MCF 10A (cell line): ENCODE measurements at regions not wholly inside any gene's neighbourhood (a gene's known extent, or its start where the extent isn't known, plus 50 kb on each side); places are given as distances from the start of the nearest gene placed in this dataset.

ENCODE experiments used
- BruUV-seq: library from RNA; stranded (reverse); fragments of 400-500 nt; replicated peaks from 2 replicates; lab custom pipeline; 2021; lab: Mats Ljungman, UMichigan
- CTCF ChIA-PET: fragments of 300-600 bp; sonication (Branson Sonifier 250); formaldehyde crosslinking; extraction: SDS; loops from one replicate; lab custom pipeline; 2021; ENCODE audit warnings: antibody characterized with exemption, inconsistent platforms; lab: Yijun Ruan, JAX
- POLR2A ChIA-PET: fragments of 300-600, 350-650 bp; sonication (Branson Sonifier 250); formaldehyde crosslinking; extraction: SDS; loops from one replicate; lab custom pipeline; 2020; ENCODE audit warnings: antibody characterized with exemption, inconsistent platforms; lab: Yijun Ruan, JAX
- DNase-seq: peaks from one replicate; pipeline ENCODE4 v3.0.0-alpha.2; 2018; ENCODE audit not compliant: unreplicated experiment
- H3K27ac Mint-ChIP-seq: one replicate; pipeline ENCODE4 v1.8.0; 2022; ENCODE audit warnings: mild to moderate bottlenecking, low read depth, mixed read lengths; ENCODE audit not compliant: unreplicated experiment
- H3K27me3 Mint-ChIP-seq: one replicate; pipeline ENCODE4 v1.8.0; 2022; ENCODE audit warnings: mixed read lengths; ENCODE audit not compliant: insufficient read depth, unreplicated experiment
- H3K36me3 Mint-ChIP-seq: one replicate; pipeline ENCODE4 v1.8.0; 2022; ENCODE audit warnings: mild to moderate bottlenecking, moderate library complexity, mixed read lengths; ENCODE audit not compliant: insufficient read depth, unreplicated experiment
- H3K4me1 Mint-ChIP-seq: one replicate; pipeline ENCODE4 v1.8.0; 2022; ENCODE audit warnings: mixed read lengths; ENCODE audit not compliant: insufficient read depth, unreplicated experiment
- H3K4me3 Mint-ChIP-seq: one replicate; pipeline ENCODE4 v1.8.0; 2022; ENCODE audit warnings: mild to moderate bottlenecking, moderate library complexity, mixed read lengths; ENCODE audit not compliant: unreplicated experiment
- H3K9me3 Mint-ChIP-seq: one replicate; pipeline ENCODE4 v1.8.0; 2022; ENCODE audit warnings: mixed read lengths; ENCODE audit not compliant: unreplicated experiment
- intact Hi-C: fragments of 100-400 bp; cut with micrococcal nuclease; formaldehyde crosslinking; loops from 2 replicates; pipeline ENCODE4 v1.14.1; 2022
- TF ChIP-seq, protein P1 (sequence below): fragments of 200-600 bp; IDR thresholded peaks from one replicate; pipeline ENCODE4 v1.8.0; 2022; ENCODE audit warnings: antibody characterized with exemption, mild to moderate bottlenecking; ENCODE audit not compliant: unreplicated experiment

DNA sequence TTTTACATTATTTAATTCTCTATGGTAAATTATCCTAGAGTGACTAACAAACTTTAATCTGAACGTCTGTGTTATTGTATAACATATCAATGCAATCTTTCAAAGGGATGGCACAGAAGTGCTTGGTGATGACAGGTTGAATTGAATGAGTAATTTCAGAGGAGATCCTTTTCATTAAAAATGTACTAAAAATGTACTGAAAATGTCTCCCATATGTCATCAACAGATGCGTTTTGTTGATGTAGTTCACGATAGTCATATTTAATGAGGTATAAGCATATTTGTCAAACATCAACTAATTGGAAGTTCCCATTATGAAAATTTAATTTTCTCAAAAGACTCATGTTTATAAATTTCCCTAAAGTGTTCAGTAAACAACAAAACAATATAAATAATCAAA is 1434.7 kb upstream of the PCDH20 start:
- BruUV-seq: no TSS peak
- Mint-ChIP-seq H3K27me3 (peaks cover 10% of the 10 kb centered on the region), H3K4me3 (no peak overlapping the region), H3K36me3 (no peaks in the 10 kb centered on the region), H3K9me3 (peaks cover 7% of the 10 kb centered on the region), H3K27ac (no peak overlapping the region), H3K4me1 (no peaks in the 10 kb centered on the region)
- DNase-seq: no peak
- POLR2A ChIA-PET: no interaction called here
- CTCF ChIA-PET: no interaction called here
- intact Hi-C loops: no loop called here
- TF ChIP-seq, protein P1, sequence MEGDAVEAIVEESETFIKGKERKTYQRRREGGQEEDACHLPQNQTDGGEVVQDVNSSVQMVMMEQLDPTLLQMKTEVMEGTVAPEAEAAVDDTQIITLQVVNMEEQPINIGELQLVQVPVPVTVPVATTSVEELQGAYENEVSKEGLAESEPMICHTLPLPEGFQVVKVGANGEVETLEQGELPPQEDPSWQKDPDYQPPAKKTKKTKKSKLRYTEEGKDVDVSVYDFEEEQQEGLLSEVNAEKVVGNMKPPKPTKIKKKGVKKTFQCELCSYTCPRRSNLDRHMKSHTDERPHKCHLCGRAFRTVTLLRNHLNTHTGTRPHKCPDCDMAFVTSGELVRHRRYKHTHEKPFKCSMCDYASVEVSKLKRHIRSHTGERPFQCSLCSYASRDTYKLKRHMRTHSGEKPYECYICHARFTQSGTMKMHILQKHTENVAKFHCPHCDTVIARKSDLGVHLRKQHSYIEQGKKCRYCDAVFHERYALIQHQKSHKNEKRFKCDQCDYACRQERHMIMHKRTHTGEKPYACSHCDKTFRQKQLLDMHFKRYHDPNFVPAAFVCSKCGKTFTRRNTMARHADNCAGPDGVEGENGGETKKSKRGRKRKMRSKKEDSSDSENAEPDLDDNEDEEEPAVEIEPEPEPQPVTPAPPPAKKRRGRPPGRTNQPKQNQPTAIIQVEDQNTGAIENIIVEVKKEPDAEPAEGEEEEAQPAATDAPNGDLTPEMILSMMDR: no peak

DNA sequence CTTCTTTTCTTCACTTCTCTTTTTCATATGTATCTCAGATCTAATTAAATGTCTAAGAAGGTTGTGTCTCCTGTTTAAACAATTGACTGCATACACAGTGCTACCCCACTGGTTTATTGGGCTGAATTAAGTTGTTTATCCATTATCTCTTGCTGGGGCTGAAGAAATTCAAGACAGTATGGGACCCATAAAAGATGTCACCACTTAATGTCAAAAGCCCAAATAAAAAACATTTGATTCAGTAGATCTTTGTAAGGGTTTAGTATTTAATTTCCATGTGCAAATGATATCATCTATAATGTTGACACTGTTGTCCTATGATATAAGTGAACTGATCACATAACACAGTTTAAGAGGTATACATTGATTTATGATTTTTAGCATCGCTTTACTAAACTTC is 1431.9 kb upstream of the PCDH20 start:
- no peak for DNase-seq
- Mint-ChIP-seq H3K27me3 (peaks cover 20% of the 10 kb centered on the region), H3K27ac (no peak overlapping the region), H3K4me3 (no peak overlapping the region), H3K4me1 (no peaks in the 10 kb centered on the region), H3K9me3 (peaks cover 7% of the 10 kb centered on the region), H3K36me3 (no peaks in the 10 kb centered on the region)
- POLR2A ChIA-PET: no interaction called here
- no TSS peak for BruUV-seq
- intact Hi-C loops: no loop called here
- CTCF ChIA-PET: no interaction called here
- TF ChIP-seq, protein P1: no peak

DNA sequence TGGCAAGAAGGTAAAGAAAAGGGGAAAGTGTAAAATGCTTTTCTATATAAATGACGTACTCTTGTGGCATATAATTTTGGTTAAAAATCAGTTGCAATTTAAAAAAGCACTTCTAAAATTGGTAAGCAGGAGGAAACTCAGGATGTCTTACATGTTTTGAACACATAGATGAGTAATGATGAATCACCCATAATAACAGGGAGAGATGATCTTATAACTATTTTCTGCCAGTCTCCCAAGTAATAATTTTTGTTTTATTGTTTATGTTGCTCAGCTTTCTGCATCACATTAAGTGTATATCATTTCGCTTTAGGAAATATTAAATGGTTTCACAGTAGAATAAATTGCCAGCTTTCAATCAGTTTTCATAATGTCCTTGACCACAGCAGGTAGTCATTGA is 1430.7 kb upstream of the PCDH20 start:
- CTCF ChIA-PET: no interaction called here
- intact Hi-C loops: no loop called here
- BruUV-seq: no TSS peak

DNA sequence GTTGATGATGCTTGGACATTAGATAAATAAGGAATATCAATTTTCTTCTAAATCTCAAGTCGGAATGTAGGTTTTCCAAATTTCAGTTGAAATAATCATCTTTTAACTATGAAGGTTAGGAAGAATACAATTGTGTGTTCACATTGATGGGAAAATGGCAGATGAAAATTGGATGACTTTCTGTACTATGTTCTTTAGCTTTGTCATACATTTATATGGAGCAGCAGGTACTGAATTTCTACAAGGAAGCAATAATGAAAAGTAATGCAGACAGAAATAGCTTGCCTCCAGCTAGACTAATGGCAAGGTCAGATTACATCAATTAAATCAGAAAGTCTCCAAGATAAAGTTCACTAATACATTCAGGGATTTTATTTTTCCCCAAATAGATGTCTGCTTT is 1423.7 kb upstream of the PCDH20 start:
- DNase-seq: no peak
- TF ChIP-seq, protein P1: no peak
- CTCF ChIA-PET: interaction anchor here (0.6 kb wide), 1 partner anchor 56 kb away, joined by 4 read pairs; no protein-coding TSS in a partner anchor
- peaks cover 10% of the 10 kb centered on the region for H3K27me3 Mint-ChIP-seq
- intact Hi-C loops: no loop called here
- H3K4me3 Mint-ChIP-seq: no peak overlapping the region
- no peaks in the 10 kb centered on the region for H3K4me1 Mint-ChIP-seq
- no TSS peak for BruUV-seq
- H3K36me3 Mint-ChIP-seq: no peaks in the 10 kb centered on the region
- H3K27ac Mint-ChIP-seq: no peak overlapping the region
- no peaks in the 10 kb centered on the region for H3K9me3 Mint-ChIP-seq
- POLR2A ChIA-PET: no interaction called here

More for the DNA sequence above, 1430.7 kb upstream of the PCDH20 start:
- Mint-ChIP-seq H3K27ac (no peak overlapping the region), H3K4me3 (no peak overlapping the region), H3K27me3 (peaks cover 20% of the 10 kb centered on the region), H3K9me3 (peaks cover 6% of the 10 kb centered on the region), H3K4me1 (no peaks in the 10 kb centered on the region), H3K36me3 (no peaks in the 10 kb centered on the region)
- TF ChIP-seq, protein P1: no peak
- DNase-seq: peak; percentile 27
- POLR2A ChIA-PET: no interaction called here
